ENCODE measurements at regions not wholly inside any gene's neighbourhood (a gene's known extent, or its start where the extent isn't known, plus 50 kb on each side); places are given as distances from the start of the nearest gene placed in this dataset.

DNA sequence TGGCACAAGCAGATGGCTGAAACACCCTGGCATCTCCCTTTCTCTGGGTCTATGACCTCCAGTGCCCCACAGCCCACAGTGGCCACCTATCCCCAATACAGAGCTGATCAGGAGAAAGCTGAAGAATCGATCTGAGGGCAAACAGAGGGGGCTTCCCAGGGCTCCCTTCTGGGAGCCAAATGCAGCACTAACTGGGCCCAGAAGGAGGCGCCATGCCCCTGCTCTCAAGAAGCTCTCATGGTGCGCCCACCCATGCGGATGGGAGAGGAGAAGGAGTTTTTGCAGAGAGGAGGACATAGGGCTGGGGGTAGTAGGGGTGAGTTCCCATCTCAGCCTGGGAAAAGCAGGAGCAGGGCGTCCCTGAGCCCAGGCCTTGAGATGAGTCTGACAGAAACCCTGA, 787.3 kb upstream of the RAB6C start:
- H3K79me2 ChIP-seq (ENCODE audit: low read length), result no peaks in the 10 kb centered on the region
- TF ChIP-seq EZH2 (IDR thresholded peaks at IDR 0.05; ENCODE audit: low read length, unreplicated experiment), result no peak
- TF ChIP-seq, protein P1, sequence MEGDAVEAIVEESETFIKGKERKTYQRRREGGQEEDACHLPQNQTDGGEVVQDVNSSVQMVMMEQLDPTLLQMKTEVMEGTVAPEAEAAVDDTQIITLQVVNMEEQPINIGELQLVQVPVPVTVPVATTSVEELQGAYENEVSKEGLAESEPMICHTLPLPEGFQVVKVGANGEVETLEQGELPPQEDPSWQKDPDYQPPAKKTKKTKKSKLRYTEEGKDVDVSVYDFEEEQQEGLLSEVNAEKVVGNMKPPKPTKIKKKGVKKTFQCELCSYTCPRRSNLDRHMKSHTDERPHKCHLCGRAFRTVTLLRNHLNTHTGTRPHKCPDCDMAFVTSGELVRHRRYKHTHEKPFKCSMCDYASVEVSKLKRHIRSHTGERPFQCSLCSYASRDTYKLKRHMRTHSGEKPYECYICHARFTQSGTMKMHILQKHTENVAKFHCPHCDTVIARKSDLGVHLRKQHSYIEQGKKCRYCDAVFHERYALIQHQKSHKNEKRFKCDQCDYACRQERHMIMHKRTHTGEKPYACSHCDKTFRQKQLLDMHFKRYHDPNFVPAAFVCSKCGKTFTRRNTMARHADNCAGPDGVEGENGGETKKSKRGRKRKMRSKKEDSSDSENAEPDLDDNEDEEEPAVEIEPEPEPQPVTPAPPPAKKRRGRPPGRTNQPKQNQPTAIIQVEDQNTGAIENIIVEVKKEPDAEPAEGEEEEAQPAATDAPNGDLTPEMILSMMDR (conservative IDR thresholded peaks at IDR 0.05; ENCODE audit: low read depth, low read length), result no peak
- no peak for TF ChIP-seq EZH2phosphoT487 (IDR thresholded peaks at IDR 0.05; ENCODE audit: borderline replicate concordance, low read length)
- no peak for ATAC-seq
- no peak for DNase-seq
- no TSS peak for BruUV-seq (replicated peaks)
- peaks cover 12% of the 10 kb centered on the region for H3K27me3 ChIP-seq (ENCODE audit: low read length)
- POLR2A ChIA-PET (ENCODE audit: unreplicated experiment), result no interaction called here
- H3K9me3 ChIP-seq (ENCODE audit: low read length), result no peaks in the 10 kb centered on the region
- no peak overlapping the region for H3K9ac ChIP-seq (ENCODE audit: low read length)
- no peaks in the 10 kb centered on the region for H3K4me1 ChIP-seq (ENCODE audit: insufficient read depth, low read length)
- H3K36me3 ChIP-seq (ENCODE audit: low read depth, low read length), result no peaks in the 10 kb centered on the region
- H2AFZ ChIP-seq (ENCODE audit: low read length), result no peak overlapping the region
- no peaks in the 10 kb centered on the region for H4K20me1 ChIP-seq (ENCODE audit: low read length)
- intact Hi-C loops (cut with micrococcal nuclease), result no loop called here
- no peak overlapping the region for H3K4me3 ChIP-seq (ENCODE audit: low read length)
- CTCF ChIA-PET, result no interaction called here
- H3K4me2 ChIP-seq (ENCODE audit: low read length), result no peak overlapping the region
- H3K27ac ChIP-seq (ENCODE audit: low read length), result no peak overlapping the region
- no peaks in the 10 kb centered on the region for H3F3A ChIP-seq (ENCODE audit: low read length, unreplicated experiment)
- H3K9me2 ChIP-seq (replicated peaks; ENCODE audit: low read length), result no peaks in the 10 kb centered on the region

DNA sequence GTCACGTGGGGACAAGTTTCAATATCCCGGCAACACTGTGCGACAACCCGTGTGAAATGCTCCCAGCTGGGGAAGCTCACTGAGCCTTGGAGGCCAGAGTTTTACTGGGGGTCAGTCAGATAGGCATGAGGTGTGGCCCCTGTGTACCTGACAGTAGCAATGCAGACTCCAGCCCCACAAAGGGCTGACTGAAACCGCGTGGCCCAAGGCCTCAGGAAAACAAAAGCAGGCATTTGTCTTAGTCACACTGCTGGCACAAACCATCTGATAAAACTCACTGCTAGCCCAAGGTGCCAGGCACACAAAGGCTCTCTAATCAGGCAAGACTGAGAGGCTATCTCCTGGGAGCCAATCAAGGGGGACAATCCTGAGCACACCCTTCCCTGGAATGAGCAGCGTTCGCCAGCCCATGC, 786.6 kb upstream of the RAB6C start:
- Histone ChIP-seq H3K9me3 (ENCODE audit: low read length) (no peaks in the 10 kb centered on the region), H3K9ac (ENCODE audit: low read length) (no peak overlapping the region), H3K27ac (ENCODE audit: low read length) (no peak overlapping the region), H3K36me3 (ENCODE audit: low read depth, low read length) (no peaks in the 10 kb centered on the region), H3K27me3 (ENCODE audit: low read length) (peaks cover 7% of the 10 kb centered on the region), H2AFZ (ENCODE audit: low read length) (no peak overlapping the region), H4K20me1 (ENCODE audit: low read length) (no peaks in the 10 kb centered on the region), H3K9me2 (replicated peaks; ENCODE audit: low read length) (no peaks in the 10 kb centered on the region), H3K4me1 (ENCODE audit: insufficient read depth, low read length) (no peaks in the 10 kb centered on the region), H3K4me2 (ENCODE audit: low read length) (no peak overlapping the region), H3K4me3 (ENCODE audit: low read length) (no peak overlapping the region), H3K79me2 (ENCODE audit: low read length) (no peaks in the 10 kb centered on the region), H3F3A (ENCODE audit: low read length, unreplicated experiment) (no peaks in the 10 kb centered on the region)
- CTCF ChIA-PET, result no interaction called here
- TF ChIP-seq EZH2phosphoT487 (IDR thresholded peaks at IDR 0.05; ENCODE audit: borderline replicate concordance, low read length), result no peak
- TF ChIP-seq, protein P1 (conservative IDR thresholded peaks at IDR 0.05; ENCODE audit: low read depth, low read length), result no peak
- TF ChIP-seq EZH2 (IDR thresholded peaks at IDR 0.05; ENCODE audit: low read length, unreplicated experiment), result no peak
- intact Hi-C loops (cut with micrococcal nuclease), result no loop called here
- POLR2A ChIA-PET (ENCODE audit: unreplicated experiment), result no interaction called here
- ATAC-seq (no peak), DNase-seq (no peak)
- BruUV-seq (replicated peaks), result no TSS peak

DNA sequence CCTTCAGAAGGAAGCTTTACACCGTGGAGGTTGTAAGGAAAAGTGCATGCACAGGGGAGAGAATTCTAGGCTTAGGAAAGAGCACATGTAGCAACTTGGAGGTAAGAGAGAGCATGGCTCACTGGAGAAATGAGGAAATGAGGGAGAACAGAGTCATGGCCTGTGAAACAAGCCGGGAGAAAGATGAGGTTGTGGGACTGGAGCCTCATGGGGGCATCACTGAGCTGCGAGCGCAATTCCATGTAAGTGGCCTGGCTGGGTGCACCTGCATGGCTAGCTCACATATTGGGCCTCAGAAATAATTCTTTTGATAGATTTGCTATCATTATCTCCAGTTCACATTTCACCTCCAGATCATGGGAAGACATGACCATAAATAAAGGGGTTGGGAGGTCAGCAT, 785.5 kb upstream of the RAB6C start:
- Histone ChIP-seq H3K9me3 (ENCODE audit: low read length) (no peaks in the 10 kb centered on the region), H4K20me1 (ENCODE audit: low read length) (no peaks in the 10 kb centered on the region), H3K4me3 (ENCODE audit: low read length) (no peak overlapping the region), H3K27ac (ENCODE audit: low read length) (no peak overlapping the region), H3K9ac (ENCODE audit: low read length) (no peak overlapping the region), H3K4me1 (ENCODE audit: insufficient read depth, low read length) (no peaks in the 10 kb centered on the region), H2AFZ (ENCODE audit: low read length) (no peak overlapping the region), H3K79me2 (ENCODE audit: low read length) (no peaks in the 10 kb centered on the region), H3F3A (ENCODE audit: low read length, unreplicated experiment) (no peaks in the 10 kb centered on the region), H3K36me3 (ENCODE audit: low read depth, low read length) (no peaks in the 10 kb centered on the region), H3K4me2 (ENCODE audit: low read length) (no peak overlapping the region), H3K9me2 (replicated peaks; ENCODE audit: low read length) (no peaks in the 10 kb centered on the region), H3K27me3 (ENCODE audit: low read length) (peaks cover 7% of the 10 kb centered on the region)
- ChIA-PET POLR2A (ENCODE audit: unreplicated experiment) (no interaction called here), CTCF (no interaction called here)
- no peak for ATAC-seq
- TF ChIP-seq EZH2phosphoT487 (IDR thresholded peaks at IDR 0.05; ENCODE audit: borderline replicate concordance, low read length) (no peak), EZH2 (IDR thresholded peaks at IDR 0.05; ENCODE audit: low read length, unreplicated experiment) (no peak)
- TF ChIP-seq, protein P1 (conservative IDR thresholded peaks at IDR 0.05; ENCODE audit: low read depth, low read length), result no peak
- BruUV-seq (replicated peaks), result no TSS peak
- intact Hi-C loops (cut with micrococcal nuclease), result no loop called here
- no peak for DNase-seq
